PFSK-1 (cell line): ENCODE measurements at regions not wholly inside any gene's neighbourhood (a gene's known extent, or its start where the extent isn't known, plus 50 kb on each side); places are given as distances from the start of the nearest gene placed in this dataset.

Source experiments
- POLR2AphosphoS5 ChIP-seq: IDR thresholded peaks from 2 replicates; pipeline ENCODE4 v1.6.1; 2012; ENCODE audit warnings: low read depth, mild to moderate bottlenecking, control low read depth, low read length, moderate library complexity
- SIN3A ChIP-seq: IDR thresholded peaks from 2 replicates; pipeline ENCODE4 v1.6.1; 2012; ENCODE audit warnings: mild to moderate bottlenecking, low read length, moderate library complexity, borderline replicate concordance; ENCODE audit not compliant: insufficient read depth

- TF ChIP-seq POLR2AphosphoS5 (no peak), SIN3A (no peak)
These were observed 216.3 kb downstream of the PHETA1 start for GRCh38 chr12:111152561-111152960.
